Stomach smooth muscle (tissue), 2 donors: ENCODE measurements at regions not wholly inside any gene's neighbourhood (a gene's known extent, or its start where the extent isn't known, plus 50 kb on each side); places are given as distances from the start of the nearest gene placed in this dataset.
"Not testable (repeated sequence)": the region's sequence is repeated elsewhere in the genome, so short reads cannot be mapped to it uniquely, and the experiment has no call there.

Experiments used
- H3K27ac ChIP-seq: one replicate; pipeline ENCODE4 v1.7.0; 2013; ENCODE audit warnings: mild to moderate bottlenecking, low read length, inconsistent platforms
- H3K27me3 ChIP-seq, 2 donors: one replicate each; pipeline ENCODE4 v1.7.0; 2013; ENCODE audit warnings: low read length in 2 of 2; ENCODE audit not compliant: insufficient read depth in 2 of 2, control insufficient read depth in 1 of 2
- H3K36me3 ChIP-seq, 2 donors: one replicate each; pipeline ENCODE4 v1.7.0; 2013; ENCODE audit warnings: low read length in 2 of 2; ENCODE audit not compliant: control insufficient read depth in 2 of 2, insufficient read depth in 2 of 2
- H3K4me1 ChIP-seq: one replicate; pipeline ENCODE4 v1.7.0; 2013; ENCODE audit warnings: low read length; ENCODE audit not compliant: control insufficient read depth, insufficient read depth
- H3K4me3 ChIP-seq, 2 donors: one replicate each; pipeline ENCODE4 v1.7.0; 2013; ENCODE audit warnings: low read length in 2 of 2
- H3K9ac ChIP-seq, 2 donors: one replicate each; pipeline ENCODE4 v1.7.0; 2013; ENCODE audit warnings: low read length in 2 of 2, mild to moderate bottlenecking in 1 of 2
- H3K9me3 ChIP-seq, 2 donors: one replicate each; pipeline ENCODE4 v1.7.0; 2013; ENCODE audit warnings: low read length in 2 of 2; ENCODE audit not compliant: control insufficient read depth in 2 of 2
- donor health status: healthy.
- donor health status: Pancreatic carcinoma.

GRCh38 chr4:4656977-4657376 lies 115.1 kb upstream of the STX18 start:
- Histone ChIP-seq H3K27ac (no peak overlapping the region), H3K9ac (no peak overlapping the region), H3K9me3 (peaks cover 0 to 6% of the 10 kb centered on the region in 2 donors), H3K36me3 (no peaks in the 10 kb centered on the region), H3K4me1 (no peaks in the 10 kb centered on the region), H3K4me3 (no peak overlapping the region), H3K27me3 (no peaks in the 10 kb centered on the region)

GRCh38 chr4:4655901-4656300 lies 114.1 kb upstream of the STX18 start:
- H3K27me3 ChIP-seq, result no peaks in the 10 kb centered on the region
- H3K4me1 ChIP-seq, result no peaks in the 10 kb centered on the region
- H3K9me3 ChIP-seq, result peaks cover 0 to 6% of the 10 kb centered on the region in 2 donors
- no peak overlapping the region for H3K27ac ChIP-seq
- H3K36me3 ChIP-seq, result no peaks in the 10 kb centered on the region
- no peak overlapping the region for H3K4me3 ChIP-seq
- H3K9ac ChIP-seq, result no peak overlapping the region

DNA sequence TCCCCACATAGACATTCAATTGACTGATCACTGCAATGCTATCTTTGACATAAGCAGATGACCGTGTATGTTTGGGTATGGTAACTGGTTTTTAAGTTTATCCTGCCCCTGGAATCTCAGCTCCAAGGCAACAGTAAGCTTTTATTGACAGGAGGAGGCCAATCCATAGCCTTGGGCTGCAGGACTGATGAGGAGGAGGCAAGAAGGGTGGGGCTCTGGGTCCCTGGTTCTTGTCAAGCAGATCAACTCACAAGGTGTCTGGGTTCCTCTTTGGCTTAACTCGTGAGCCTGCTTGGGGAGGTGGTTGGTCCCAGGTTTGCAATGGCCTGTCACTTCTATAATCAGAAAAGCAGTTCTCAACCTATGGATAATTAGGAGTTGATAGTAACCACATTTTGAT lies 113.2 kb upstream of the STX18 start:
- Histone ChIP-seq H3K27me3 (no peaks in the 10 kb centered on the region), H3K9me3 (peaks cover 0 to 6% of the 10 kb centered on the region in 2 donors), H3K9ac (no peak overlapping the region), H3K4me1 (no peaks in the 10 kb centered on the region), H3K27ac (no peak overlapping the region), H3K36me3 (no peaks in the 10 kb centered on the region), H3K4me3 (no peak overlapping the region)

GRCh38 chr4:4651811-4652755 lies 110.2 kb upstream of the STX18 start:
- H3K27me3 ChIP-seq, result no peaks in the 10 kb centered on the region
- no peak overlapping the region for H3K4me3 ChIP-seq
- no peak overlapping the region for H3K27ac ChIP-seq
- H3K36me3 ChIP-seq, result no peaks in the 10 kb centered on the region
- no peaks in the 10 kb centered on the region for H3K9me3 ChIP-seq
- no peaks in the 10 kb centered on the region for H3K4me1 ChIP-seq
- H3K9ac ChIP-seq, result no peak overlapping the region

- no peak overlapping the region for H3K27ac ChIP-seq
- H3K9me3 ChIP-seq, result no peaks in the 10 kb centered on the region
- no peak overlapping the region for H3K4me3 ChIP-seq
- H3K4me1 ChIP-seq, result no peaks in the 10 kb centered on the region
- H3K36me3 ChIP-seq, result no peaks in the 10 kb centered on the region
- no peak overlapping the region for H3K9ac ChIP-seq
- no peaks in the 10 kb centered on the region for H3K27me3 ChIP-seq
Observed at GRCh38 chr4:4647041-4647440, 105.2 kb upstream of the STX18 start.

DNA sequence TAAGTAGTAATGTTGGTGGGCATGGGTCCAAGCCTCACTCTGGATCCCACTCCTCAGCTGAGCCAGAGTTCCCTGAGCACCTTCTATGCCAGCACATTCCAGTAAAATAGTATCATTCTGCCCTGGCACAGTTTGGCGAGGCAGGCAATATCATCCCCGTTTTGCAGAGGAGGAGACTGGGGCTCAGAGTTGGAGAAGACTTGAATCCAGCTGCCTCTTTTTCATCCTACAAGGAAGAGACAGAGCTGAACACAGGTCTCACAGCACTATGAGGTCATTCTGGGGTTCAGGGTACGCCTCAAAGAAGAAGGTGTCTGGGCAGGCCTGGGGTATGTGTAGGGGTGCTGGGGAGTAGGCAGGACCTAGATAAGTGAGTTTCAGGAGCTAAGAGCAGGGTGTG lies 103.9 kb upstream of the STX18 start:
- Histone ChIP-seq H3K36me3 (no peaks in the 10 kb centered on the region), H3K27ac (no peak overlapping the region), H3K4me3 (no peak overlapping the region), H3K9me3 (no peaks in the 10 kb centered on the region), H3K9ac (no peak overlapping the region), H3K27me3 (no peaks in the 10 kb centered on the region), H3K4me1 (no peaks in the 10 kb centered on the region)

- H3K4me3 ChIP-seq, H3K9ac ChIP-seq, H3K4me1 ChIP-seq, H3K27me3 ChIP-seq, H3K36me3 ChIP-seq, H3K27ac ChIP-seq, H3K9me3 ChIP-seq: not testable (repeated sequence)
Observed at GRCh38 chr4:4644277-4644676, 102.4 kb upstream of the STX18 start.

DNA sequence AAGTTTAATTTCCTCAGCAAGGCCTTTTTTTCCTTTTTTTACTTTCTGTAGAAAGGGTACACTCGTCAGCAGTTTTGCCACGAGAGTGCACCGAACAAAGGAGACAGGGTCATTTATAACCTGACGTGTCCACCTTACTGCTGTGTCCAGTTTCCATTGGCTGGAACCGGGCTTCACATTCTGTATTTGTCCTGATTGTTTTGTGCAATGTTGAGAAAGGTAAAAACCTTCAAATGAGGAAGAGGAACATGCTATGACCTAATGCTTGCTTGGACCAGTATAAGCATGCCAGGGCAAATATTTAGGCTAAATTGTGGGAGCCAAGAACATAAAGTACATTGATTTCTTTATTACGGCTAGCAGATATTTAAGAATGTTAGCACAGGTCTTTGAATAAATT lies 101.9 kb upstream of the STX18 start:
- H3K27ac ChIP-seq, H3K9ac ChIP-seq, H3K27me3 ChIP-seq, H3K4me1 ChIP-seq, H3K36me3 ChIP-seq, H3K9me3 ChIP-seq, H3K4me3 ChIP-seq: not testable (repeated sequence)

- Histone ChIP-seq H3K36me3 (no peaks in the 10 kb centered on the region), H3K4me3 (no peak overlapping the region), H3K9ac (no peak overlapping the region), H3K27me3 (no peaks in the 10 kb centered on the region), H3K27ac (no peak overlapping the region), H3K4me1 (no peaks in the 10 kb centered on the region), H3K9me3 (no peaks in the 10 kb centered on the region)
Observed at GRCh38 chr4:4643306-4643705, 101.5 kb upstream of the STX18 start.

- no peaks in the 10 kb centered on the region for H3K4me1 ChIP-seq
- no peak overlapping the region for H3K9ac ChIP-seq
- no peaks in the 10 kb centered on the region for H3K9me3 ChIP-seq
- H3K27ac ChIP-seq, result no peak overlapping the region
- no peak overlapping the region for H3K4me3 ChIP-seq
- no peaks in the 10 kb centered on the region for H3K36me3 ChIP-seq
- H3K27me3 ChIP-seq, result no peaks in the 10 kb centered on the region
Observed at GRCh38 chr4:4642496-4643000, 100.7 kb upstream of the STX18 start.
